Tongue (tissue), 1 donor: ENCODE measurements at regions not wholly inside any gene's neighbourhood (a gene's known extent, or its start where the extent isn't known, plus 50 kb on each side); places are given as distances from the start of the nearest gene placed in this dataset.
A peak's percentile ranks its signal among the peaks of the same experiment; 100 is the strongest.

Experiments used
- DNase-seq: peaks from one replicate; pipeline ENCODE4 v3.0.0-alpha.2; 2015

DNA sequence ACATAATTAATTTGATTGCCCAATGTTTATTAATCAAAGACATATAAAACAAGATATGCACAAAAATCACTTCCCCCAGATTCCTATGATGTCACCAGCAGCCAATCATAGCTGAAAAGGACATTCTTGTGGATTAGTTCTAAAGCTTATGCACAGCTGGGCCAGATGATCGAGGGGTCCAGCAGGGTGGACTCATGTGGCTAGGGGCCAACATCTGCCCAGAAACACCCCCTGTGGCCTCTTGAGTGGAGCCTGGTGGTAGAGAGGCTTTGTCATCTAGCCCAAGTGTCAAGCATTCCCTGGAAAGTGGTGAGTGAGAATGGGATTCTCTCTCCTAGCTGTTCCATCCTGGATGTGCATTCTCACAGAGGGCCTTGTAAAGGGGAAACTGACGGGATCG is 590.0 kb downstream of the BCL11B start:
- peak; percentile 89 for DNase-seq

DNA sequence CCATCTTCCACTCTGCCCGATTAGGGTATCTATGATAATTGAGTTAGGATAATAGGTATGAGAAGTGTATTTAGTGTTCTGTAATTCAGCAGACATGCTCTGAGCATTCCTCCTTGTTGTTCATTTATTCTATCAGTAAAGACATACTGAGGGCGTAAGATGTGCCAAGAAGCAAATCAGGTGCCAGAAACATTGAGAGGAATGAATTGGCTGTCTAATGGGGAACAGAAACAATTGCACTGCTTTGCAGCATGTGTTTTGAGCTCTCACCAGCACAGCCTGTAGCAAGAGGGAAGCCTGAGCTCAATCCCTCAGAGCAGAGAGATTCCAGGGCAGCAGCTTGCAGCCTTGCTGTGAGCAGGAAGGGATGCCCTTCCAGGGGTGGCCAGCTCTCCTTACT is 589.3 kb downstream of the BCL11B start:
- DNase-seq, result peak; percentile 73

DNA sequence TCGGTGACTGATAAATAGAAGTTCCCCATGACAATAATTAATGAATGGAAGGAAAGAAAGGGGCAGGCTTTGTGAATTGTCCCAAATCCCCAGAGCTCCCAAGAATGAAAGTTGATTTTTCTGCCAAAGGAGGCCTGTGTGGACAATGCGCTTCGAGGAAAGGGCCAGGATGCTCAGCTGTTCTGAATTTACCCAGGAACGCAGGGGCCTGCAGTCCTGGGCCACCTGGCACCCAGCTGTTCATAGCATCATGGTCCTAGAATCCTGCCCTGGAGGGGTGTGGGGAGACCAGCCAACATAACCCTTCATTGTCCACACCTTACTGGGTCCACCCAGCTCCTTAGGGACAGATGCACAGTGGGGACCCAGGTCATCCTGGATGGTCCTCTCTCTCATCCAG is 587.5 kb downstream of the BCL11B start:
- DNase-seq, result peak; percentile 92

DNA sequence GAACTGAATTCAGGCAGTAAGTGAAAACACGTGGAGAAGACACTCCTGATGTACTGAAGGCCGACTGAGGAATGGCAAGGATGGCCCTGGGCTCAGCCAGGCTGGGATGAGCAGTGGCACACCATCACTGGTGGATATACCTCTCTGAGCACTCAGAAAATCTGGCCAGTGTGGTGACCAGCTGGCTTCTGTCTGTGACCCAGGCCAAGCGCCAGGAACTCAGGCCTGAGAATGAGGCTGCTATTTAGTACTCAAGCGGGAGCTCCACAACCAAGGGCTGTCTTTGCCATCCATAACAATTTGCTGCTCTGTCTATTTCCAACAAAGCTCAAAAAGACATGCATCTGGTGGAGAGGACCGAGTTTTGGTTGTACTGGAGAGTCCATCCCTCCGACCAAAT is 586.3 kb downstream of the BCL11B start:
- DNase-seq, result peak; percentile 57

DNA sequence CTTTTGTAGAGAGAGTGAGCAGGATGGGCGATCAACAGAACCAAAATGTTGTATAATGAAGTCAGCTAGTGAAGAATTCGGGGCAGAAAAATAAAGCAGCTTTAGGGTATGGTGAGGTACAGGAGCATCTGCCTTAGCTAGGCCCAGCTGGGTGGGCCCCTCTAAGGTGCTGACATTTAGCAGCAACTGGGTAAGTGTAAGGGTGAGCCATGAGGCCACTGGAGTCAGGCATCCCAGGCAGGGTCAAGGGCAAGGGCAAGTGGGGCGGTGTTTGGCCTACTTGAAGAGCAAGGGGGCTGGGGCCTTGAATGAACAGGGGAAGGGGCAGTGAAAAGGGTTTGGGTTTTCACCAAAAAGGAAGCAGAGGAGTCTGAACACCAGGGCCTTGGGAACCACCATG is 583.6 kb downstream of the BCL11B start:
- DNase-seq, result no peak

DNA sequence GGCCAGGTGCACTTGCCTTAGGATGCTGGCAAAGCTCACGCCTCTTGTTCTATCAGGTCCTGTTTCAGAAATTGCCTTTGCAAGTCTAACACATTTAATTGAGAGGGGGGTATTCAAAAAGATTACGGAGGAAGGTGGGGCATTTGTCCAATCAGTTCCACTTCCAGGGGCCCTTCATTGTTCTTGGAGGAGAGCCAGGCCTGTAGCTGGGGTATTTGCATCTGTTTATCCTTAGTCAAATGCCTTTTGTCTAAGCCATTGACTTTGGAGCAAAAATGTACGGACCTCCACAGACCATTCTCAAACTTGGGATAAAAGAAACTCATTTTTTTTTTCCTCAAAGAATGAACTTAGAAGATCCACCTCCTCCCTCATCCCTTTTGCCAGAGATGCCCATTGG is 582.0 kb downstream of the BCL11B start:
- DNase-seq, result peak; percentile 46

DNA sequence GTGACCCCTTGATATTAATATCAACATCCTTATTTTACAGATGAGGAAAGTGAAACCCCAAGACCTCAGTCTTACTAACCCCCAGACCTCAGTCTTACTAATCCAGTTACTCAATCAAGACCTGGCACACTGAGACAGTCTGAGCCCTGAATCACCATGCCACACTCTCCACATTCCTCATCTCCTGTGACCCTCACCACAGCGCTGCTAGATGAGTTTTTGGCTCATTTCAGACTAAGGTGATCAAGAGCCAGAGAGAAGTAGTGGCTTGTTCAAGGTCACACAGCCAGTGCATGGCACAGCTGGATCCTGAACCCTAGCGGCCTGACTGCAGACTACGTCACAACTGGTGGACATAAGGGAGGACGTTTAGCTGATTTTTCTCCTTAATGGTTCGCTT is 579.2 kb downstream of the BCL11B start:
- DNase-seq, result no peak

DNA sequence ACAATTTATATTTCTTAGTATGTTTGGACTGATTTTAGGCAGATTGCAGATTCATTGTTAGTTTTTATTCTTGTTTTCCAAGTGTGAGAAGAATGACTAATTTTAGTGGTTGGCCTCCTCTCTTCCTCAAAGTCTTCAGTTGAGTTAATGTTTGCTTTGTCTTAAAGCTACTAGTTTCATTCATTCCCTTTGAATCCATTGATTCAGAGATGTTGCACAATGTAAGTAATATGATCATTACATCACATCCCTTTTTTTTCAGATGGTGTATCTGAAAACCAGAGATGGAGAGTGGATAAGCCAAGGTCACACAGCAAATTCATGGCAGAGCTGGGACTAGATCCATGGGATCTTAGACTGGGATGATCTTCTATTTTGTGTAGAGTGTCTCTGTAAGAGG is 577.5 kb downstream of the BCL11B start:
- no peak for DNase-seq

DNA sequence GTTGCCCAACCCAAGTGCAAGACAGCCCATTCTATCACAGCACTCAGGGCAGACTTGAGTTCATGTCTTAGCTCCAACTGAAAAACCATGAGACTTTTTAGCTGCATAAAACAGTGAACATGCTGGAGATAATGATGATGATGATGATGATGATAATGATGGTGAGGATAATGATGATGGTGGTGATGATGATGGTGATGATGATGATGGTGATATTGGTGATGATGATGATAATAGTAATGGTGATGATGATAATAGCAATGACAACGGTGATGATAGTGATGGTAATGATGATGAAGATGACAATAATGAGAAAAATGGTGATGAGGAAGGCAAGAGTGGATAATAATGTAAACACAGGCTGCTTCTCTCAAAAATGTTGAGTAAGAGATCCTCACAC is 576.2 kb downstream of the BCL11B start:
- DNase-seq, result no peak

DNA sequence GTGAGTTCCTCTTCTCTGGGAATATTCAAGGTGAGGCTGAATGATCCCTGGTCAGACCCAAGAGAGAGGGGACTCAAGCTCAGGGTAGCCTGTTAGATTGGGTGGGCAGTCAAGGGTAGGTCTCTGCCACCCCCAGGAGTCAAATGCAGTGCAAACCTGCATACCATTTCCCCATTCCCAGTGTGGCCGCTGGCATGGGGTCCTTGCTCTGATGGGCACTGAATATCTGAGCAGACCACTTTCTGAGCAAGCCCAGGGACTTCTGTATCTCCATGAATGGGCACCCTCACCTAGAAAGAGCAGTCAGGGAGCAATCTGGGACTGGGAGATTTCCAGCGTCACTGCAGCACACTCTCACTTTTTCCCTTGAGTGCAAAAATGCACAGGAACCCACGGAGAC is 573.7 kb downstream of the BCL11B start:
- no peak for DNase-seq

DNA sequence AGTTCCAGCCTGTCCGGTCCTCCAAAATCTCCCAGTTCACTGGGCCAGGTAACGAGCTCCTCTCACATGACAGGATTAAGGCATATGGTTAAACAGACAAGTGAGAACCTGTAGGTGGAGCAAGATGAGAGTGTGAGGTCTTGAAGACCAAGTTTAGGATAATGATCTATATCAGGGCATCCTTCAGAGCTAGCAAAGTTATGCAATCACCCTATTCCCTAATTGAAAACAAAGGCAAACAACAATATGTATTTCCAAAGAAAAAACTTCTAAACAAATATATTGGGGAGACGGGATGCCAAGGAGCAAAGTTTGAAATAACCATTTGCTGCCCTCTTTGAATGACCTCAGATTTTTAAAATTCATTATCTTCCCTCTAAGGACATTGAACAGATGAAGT is 571.2 kb downstream of the BCL11B start:
- no peak for DNase-seq

DNA sequence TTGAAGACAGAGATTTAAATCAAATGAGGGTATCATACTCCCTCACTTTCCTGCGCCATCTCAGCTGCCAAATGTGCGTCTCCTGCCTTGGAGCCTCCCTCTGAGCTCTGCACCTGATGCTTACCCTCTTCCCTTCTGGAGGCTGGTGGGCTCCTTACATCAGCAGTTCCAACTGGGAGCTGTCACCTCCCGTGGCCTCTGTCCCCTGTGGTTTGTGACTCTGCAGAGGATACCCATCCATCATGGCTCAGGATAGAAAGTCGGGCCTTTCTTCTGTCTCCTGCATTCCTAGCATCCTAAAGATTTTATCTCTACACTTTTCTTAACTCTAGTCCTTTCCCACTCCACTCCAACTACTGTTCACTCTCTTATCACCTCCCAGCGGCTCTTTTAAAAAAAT is 570.6 kb downstream of the BCL11B start:
- DNase-seq, result no peak

DNA sequence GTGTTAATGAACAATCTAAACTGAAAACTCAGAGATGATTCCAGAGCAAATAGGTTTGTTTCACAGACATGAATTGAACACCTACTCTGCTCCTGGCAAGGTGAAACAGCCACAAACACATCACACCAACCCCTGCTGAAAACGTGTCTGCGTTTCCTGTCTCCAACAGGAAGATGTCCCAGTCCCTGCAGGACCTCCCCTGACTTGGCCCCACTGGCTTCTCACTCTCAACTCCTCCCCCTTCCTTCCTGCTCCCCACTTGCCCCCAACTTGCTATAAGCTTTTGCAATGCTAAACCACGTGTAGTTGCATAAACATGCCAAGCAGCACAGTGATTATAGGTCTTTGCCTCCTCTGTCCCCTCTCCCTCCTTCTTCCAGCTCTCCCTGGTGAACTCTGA is 567.6 kb downstream of the BCL11B start:
- DNase-seq, result no peak

DNA sequence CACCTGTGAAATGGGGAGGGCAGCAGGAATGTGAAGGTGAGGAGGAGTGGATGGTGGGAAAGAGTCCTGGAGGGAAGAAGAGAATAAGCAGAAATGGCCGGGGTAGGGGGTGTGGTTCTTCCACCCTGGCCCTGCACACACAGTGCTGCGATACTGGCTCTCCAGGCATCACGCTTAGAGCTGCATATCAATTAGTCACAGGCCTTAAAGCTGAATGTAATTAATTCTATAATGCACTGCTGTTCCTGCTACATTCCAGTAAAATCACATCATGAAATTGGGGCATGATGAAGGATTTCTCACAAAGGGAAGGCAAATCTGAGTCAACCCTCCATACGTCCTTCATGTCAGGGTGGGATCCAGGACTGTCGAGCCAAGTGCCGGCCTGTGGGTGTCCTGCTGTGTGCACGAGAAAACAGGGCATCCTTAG is 566.1 kb downstream of the BCL11B start:
- peak; percentile 63 for DNase-seq

DNA sequence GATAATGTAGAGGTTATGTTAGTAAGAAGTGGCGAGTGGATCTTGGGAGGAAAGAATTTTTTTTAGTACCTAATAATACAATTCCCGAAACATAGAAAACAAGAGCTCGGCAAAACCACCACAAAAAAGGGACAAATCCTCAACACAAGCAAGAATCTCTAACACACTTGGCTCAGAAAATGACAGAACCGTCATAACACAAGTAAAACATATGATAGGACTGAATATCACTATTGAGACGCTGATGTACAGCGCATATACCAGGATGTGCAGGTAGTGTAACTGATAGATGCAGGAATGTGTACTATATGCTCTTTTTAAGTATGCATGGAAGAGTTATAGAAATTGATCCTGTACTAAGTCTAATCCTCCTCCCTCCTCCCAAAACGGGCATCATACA is 564.5 kb downstream of the BCL11B start:
- DNase-seq, result no peak

DNA sequence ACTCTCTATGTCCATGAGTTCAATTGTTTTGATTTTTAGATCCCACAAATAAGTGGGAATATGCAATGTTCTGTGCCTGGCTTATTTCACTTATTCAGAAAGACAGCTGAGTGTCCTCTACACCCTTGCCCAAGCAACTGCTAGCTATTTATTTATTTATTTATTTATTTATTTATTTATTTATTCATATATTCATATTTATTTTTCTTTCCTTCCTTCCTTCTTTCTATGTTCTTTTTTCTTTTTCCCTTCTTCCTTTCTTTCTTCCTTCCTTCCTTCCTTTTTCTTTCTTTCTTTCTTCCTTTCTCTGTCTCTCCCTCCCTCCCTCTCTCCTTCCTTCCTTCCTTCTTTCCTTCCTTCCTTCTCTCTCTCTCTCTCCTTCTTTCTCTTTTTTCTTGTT is 563.4 kb downstream of the BCL11B start:
- no peak for DNase-seq

DNA sequence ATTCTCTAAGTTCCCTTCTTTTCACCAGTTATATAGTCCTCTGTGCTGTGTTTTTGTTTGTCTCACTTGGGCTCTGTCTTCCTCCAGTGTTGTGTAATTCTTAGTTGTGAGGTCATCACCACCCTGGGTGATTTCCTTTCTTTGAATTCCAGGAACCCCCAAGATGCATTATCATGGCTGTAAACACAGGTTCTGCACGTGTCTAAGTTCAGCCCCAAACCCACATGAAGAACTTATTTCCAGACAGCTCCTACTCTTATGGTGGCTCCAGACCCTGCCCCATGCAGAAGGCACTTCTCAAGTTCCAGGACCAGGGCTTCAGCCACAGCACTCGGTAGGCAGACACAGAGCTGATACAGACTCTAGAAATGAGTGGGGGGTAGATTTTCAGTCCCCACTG is 560.5 kb downstream of the BCL11B start:
- no peak for DNase-seq

DNA sequence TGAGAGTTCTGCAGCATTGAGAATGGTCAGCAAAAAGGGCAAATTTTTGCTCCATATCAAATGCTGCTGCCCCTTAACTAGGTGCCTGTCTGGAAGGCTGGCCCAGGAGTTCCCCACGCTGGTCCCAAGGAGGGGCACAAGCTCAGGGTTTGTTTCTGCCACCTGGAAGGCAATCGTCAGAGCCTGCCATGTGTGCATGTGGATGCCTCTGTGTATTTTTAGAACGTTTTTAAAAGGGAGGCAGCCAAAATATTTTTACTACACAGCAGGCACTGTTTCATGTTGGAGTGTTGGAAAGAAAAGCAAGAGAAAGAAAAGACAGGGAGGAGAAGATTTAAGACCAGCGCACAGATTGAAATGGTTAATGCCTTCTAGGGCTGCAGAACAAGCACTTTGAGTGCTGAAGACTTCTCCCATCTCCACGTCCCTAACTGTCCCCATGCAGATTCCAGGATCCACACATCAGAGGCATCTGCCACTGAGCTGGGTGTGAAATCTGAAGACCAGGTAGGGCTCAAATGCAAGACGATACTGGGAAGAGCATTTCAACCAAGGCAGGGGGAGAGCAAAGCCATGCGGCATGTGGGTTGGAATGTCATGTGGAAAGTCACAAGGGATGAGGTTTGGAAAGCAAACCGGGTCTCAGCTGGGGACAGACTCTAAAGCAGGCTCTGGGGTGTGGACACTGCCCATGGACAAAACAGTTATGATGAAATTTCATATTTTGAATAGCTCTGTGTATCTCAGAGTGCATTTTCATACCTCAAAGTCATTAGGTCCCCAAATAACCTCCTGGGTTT is 557.2 kb downstream of the BCL11B start:
- DNase-seq, result peak; percentile 55

DNA sequence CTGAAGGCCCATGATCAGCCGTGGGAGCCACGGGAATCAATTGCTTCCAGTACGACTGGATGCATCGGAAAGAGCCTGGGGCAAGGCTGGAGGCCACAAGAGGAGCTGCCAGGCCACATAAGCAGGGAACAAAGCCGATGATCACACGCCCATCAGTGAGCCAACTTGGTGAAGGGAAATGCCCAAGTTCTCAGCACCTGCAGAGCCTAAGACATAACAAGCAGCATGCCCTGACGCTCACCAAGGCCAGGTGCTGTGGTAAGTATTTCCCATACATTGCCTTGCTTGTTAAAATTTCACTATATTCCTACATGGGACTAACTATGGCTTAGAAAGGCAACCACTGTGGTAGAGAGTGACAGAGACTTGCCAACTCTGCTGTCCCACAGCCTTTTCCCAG is 555.9 kb downstream of the BCL11B start:
- DNase-seq, result no peak

DNA sequence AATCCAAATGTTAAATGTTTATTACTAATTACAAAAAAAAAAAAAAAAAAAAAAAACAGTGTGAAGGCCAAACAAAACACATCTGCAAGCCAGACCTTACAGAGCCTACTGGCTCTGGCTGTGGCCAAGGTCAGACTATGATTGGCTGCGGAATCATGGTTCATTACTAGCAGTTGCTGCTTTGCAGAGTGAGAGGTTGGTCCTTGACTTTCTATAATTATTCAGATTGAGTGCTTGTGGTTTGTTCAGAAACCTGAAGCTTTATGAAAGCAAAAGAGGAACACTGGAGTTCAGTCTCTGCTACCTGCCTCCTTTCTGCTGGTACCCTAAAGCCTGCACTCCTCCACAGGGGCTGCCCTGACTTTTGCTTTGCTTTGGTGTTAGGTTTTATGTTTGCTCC is 550.9 kb downstream of the BCL11B start:
- peak; percentile 21 for DNase-seq

DNA sequence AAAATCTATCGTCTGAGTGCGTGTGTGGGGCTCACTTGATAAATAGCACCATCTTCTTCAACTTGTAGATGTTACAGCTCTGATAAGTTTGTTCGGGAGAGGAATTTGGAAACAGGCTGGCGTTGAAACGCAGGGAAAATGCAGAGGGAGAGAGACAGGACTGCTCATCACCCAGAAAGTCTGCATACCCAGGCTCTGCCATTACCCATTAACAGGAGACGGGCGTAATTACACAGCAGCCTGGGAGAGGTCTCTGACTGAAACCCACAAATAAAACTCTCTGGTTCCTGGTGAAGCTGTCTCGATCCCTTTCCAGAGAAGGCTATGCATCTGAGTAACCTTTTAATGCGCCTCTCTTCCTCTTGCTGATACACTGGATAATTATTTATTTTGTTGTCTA is 547.3 kb downstream of the BCL11B start:
- DNase-seq, result no peak

DNA sequence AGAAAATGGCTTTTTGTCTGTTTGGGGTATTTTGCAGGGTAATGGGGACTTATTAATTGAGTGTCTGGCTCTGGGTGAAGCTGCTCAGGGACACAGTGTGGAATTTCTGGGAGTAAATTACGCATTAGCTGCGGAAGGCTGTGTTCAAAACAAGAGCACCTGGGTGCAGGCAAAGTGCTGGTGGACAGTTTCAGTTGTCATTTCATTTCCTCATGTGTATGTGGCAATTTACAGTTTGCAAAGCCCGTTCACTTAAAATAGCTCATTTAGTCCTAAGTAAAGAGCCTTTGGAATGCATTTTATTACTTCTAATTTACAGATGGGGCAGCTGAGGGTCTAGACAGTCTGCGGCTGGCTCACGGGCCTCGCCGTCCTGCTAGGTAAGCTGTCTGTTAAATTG is 546.8 kb downstream of the BCL11B start:
- DNase-seq, result no peak

DNA sequence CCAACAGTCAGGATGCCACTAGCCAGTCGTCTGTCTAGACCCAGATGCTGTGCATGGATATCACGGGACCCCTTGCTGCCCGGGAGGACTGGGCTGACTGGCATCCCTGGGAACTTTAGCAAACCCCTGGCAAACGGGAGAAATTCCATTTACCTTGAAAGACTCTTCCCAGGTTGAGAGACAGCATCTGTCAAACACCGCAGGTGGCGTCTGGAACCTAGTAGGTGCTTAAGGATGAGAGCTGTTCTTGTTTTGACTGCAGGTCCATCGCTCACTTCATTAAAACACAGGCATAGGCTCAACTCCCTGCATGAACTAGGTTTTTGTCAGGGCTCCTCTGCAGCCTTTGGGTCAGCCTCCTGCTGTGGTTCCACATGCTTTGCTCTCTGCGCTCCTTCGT is 546.3 kb downstream of the BCL11B start:
- no peak for DNase-seq

DNA sequence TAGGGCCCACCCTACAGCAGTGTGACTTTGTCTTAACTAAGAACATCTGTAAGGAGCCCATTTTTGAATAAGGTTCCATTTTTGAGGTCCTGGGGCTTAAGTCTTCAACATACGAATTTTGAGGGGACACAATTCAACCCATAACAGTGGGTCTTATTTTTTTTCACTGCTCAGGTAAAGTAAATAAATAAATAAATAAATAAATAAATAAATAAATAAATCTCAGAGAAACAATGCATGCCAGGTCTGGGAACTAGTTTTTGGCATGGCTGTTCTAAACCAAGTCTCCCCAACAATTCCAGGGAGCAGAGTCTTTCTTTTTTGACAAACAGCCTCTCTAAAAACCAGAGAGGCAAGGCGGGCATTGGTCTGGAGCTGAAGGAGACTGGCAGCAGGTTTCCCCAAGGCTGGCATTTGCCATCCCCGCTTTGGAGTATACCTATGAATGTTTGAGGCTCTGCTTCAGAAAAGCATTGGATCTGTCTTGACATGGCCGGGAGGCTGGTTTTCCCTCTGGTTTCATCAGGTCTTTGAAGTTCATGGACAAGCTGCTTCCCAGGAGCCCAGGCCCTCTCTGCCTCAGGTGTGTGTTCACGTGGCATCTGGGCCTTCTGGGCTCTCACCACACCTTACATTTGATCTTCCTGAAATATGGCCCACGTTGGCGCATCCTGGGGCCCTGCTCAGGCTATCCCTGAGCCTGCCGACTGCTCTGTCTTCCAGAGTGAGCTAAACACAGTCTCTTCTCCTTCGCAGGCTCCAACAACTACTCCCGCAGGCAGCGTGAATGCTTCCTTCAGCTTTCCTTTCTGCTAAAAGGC is 545.2 kb downstream of the BCL11B start:
- no peak for DNase-seq
